ENCODE measurements at regions not wholly inside any gene's neighbourhood (a gene's known extent, or its start where the extent isn't known, plus 50 kb on each side); places are given as distances from the start of the nearest gene placed in this dataset.

- Histone ChIP-seq H3K27me3 (no peaks in the 10 kb centered on the region), H3K4me3 (ENCODE audit: low read depth, low read length) (no peak overlapping the region), H3K9me3 (no peaks in the 10 kb centered on the region), H3K36me3 (no peaks in the 10 kb centered on the region), H3K4me1 (no peaks in the 10 kb centered on the region)
- TF ChIP-seq CTCF (IDR thresholded peaks at IDR 0.05; ENCODE audit: low read depth, low read length), result no peak
- no peak for DNase-seq
These were observed 693.1 kb downstream of the UTRN start for GRCh38 chr6:144978208-144978607.

GRCh38 chr6:144986271-144986670 is 701.1 kb downstream of the UTRN start:
- Histone ChIP-seq H3K4me1 (no peaks in the 10 kb centered on the region), H3K4me3 (ENCODE audit: low read depth, low read length) (no peak overlapping the region), H3K9me3 (no peaks in the 10 kb centered on the region), H3K36me3 (no peaks in the 10 kb centered on the region), H3K27me3 (no peaks in the 10 kb centered on the region)
- no peak for DNase-seq
- TF ChIP-seq CTCF (IDR thresholded peaks at IDR 0.05; ENCODE audit: low read depth, low read length), result no peak

GRCh38 chr6:144989319-144990107 is 704.4 kb downstream of the UTRN start:
- no peak for DNase-seq
- TF ChIP-seq CTCF (IDR thresholded peaks at IDR 0.05; ENCODE audit: low read depth, low read length), result no peak
- no peaks in the 10 kb centered on the region for H3K4me1 ChIP-seq
- H3K4me3 ChIP-seq (ENCODE audit: low read depth, low read length), result no peak overlapping the region
- no peaks in the 10 kb centered on the region for H3K9me3 ChIP-seq
- no peaks in the 10 kb centered on the region for H3K36me3 ChIP-seq
- H3K27me3 ChIP-seq, result no peaks in the 10 kb centered on the region

GRCh38 chr6:144990784-144991183 is 705.6 kb downstream of the UTRN start:
- no peaks in the 10 kb centered on the region for H3K27me3 ChIP-seq
- H3K9me3 ChIP-seq, result no peaks in the 10 kb centered on the region
- no peak for DNase-seq
- TF ChIP-seq CTCF (IDR thresholded peaks at IDR 0.05; ENCODE audit: low read depth, low read length), result no peak
- H3K4me1 ChIP-seq, result no peaks in the 10 kb centered on the region
- H3K36me3 ChIP-seq, result no peaks in the 10 kb centered on the region
- H3K4me3 ChIP-seq (ENCODE audit: low read depth, low read length), result no peak overlapping the region

GRCh38 chr6:144993870-144994269 is 708.7 kb downstream of the UTRN start:
- TF ChIP-seq CTCF (IDR thresholded peaks at IDR 0.05; ENCODE audit: low read depth, low read length), result no peak
- no peaks in the 10 kb centered on the region for H3K9me3 ChIP-seq
- DNase-seq, result no peak
- H3K27me3 ChIP-seq, result no peaks in the 10 kb centered on the region
- no peaks in the 10 kb centered on the region for H3K36me3 ChIP-seq
- no peak overlapping the region for H3K4me3 ChIP-seq (ENCODE audit: low read depth, low read length)
- no peaks in the 10 kb centered on the region for H3K4me1 ChIP-seq

GRCh38 chr6:144997996-144998395 is 712.9 kb downstream of the UTRN start:
- no peak for DNase-seq
- H3K4me3 ChIP-seq (ENCODE audit: low read depth, low read length), result no peak overlapping the region
- no peaks in the 10 kb centered on the region for H3K36me3 ChIP-seq
- H3K27me3 ChIP-seq, result no peaks in the 10 kb centered on the region
- no peak for TF ChIP-seq CTCF (IDR thresholded peaks at IDR 0.05; ENCODE audit: low read depth, low read length)
- H3K9me3 ChIP-seq, result no peaks in the 10 kb centered on the region
- no peaks in the 10 kb centered on the region for H3K4me1 ChIP-seq
